ENCODE measurements at regions not wholly inside any gene's neighbourhood (a gene's known extent, or its start where the extent isn't known, plus 50 kb on each side); places are given as distances from the start of the nearest gene placed in this dataset.

GRCh38 chr18:33898427-33898826 is 320.4 kb downstream of the ASXL3 start:
- DNase-seq (ENCODE audit: missing footprints) (no peak), ATAC-seq (no peak)
- intact Hi-C loops (cut with DNase I) = no loop called here

GRCh38 chr18:33878213-33878612 is 300.2 kb downstream of the ASXL3 start:
- DNase-seq (ENCODE audit: missing footprints) (no peak), ATAC-seq (no peak)
- intact Hi-C loops (cut with DNase I) = no loop called here

GRCh38 chr18:33875029-33875565 is 297.1 kb downstream of the ASXL3 start:
- intact Hi-C loops (cut with DNase I) = no loop called here
- no peak for ATAC-seq

GRCh38 chr18:33873112-33873511 is 295.1 kb downstream of the ASXL3 start:
- intact Hi-C loops (cut with DNase I) = no loop called here
- no peak for ATAC-seq
- no peak for DNase-seq (ENCODE audit: missing footprints)

More at GRCh38 chr18:33875029-33875565, 297.1 kb downstream of the ASXL3 start:
- no peak for DNase-seq (ENCODE audit: missing footprints)

- DNase-seq (ENCODE audit: missing footprints) (no peak), ATAC-seq (no peak)
- intact Hi-C loops (cut with DNase I) = no loop called here
Measured at GRCh38 chr18:33871363-33872025, 293.5 kb downstream of the ASXL3 start.

GRCh38 chr18:33870059-33870458 is 292.0 kb downstream of the ASXL3 start:
- no peak for ATAC-seq
- no peak for DNase-seq (ENCODE audit: missing footprints)
- intact Hi-C loops (cut with DNase I) = no loop called here

- no peak for DNase-seq (ENCODE audit: missing footprints)
- ATAC-seq = no peak
- intact Hi-C loops (cut with DNase I) = no loop called here
Measured at GRCh38 chr18:33866386-33866785, 288.4 kb downstream of the ASXL3 start.

GRCh38 chr18:33863912-33864311 is 285.9 kb downstream of the ASXL3 start:
- intact Hi-C loops (cut with DNase I) = no loop called here

GRCh38 chr18:33854827-33855139 is 276.8 kb downstream of the ASXL3 start:
- intact Hi-C loops (cut with DNase I) = no loop called here
- no peak for ATAC-seq
- no peak for DNase-seq (ENCODE audit: missing footprints)

More at GRCh38 chr18:33863912-33864311, 285.9 kb downstream of the ASXL3 start:
- ATAC-seq = no peak
- no peak for DNase-seq (ENCODE audit: missing footprints)

GRCh38 chr18:33854086-33854826 is 276.2 kb downstream of the ASXL3 start:
- DNase-seq (ENCODE audit: missing footprints) = no peak
- ATAC-seq = no peak

GRCh38 chr18:33853187-33853586 is 275.2 kb downstream of the ASXL3 start:
- intact Hi-C loops (cut with DNase I) = no loop called here
- ATAC-seq = no peak
- no peak for DNase-seq (ENCODE audit: missing footprints)

More at GRCh38 chr18:33854086-33854826, 276.2 kb downstream of the ASXL3 start:
- intact Hi-C loops (cut with DNase I) = no loop called here

GRCh38 chr18:33851546-33852078 is 273.6 kb downstream of the ASXL3 start:
- intact Hi-C loops (cut with DNase I) = no loop called here

GRCh38 chr18:33849731-33850130 is 271.7 kb downstream of the ASXL3 start:
- no peak for ATAC-seq
- no peak for DNase-seq (ENCODE audit: missing footprints)
- intact Hi-C loops (cut with DNase I) = no loop called here

More at GRCh38 chr18:33851546-33852078, 273.6 kb downstream of the ASXL3 start:
- ATAC-seq = no peak
- no peak for DNase-seq (ENCODE audit: missing footprints)

- intact Hi-C loops (cut with DNase I) = no loop called here
- DNase-seq (ENCODE audit: missing footprints) (no peak), ATAC-seq (no peak)
Measured at GRCh38 chr18:33844232-33844631, 266.2 kb downstream of the ASXL3 start.

GRCh38 chr18:33841221-33841967 is 263.4 kb downstream of the ASXL3 start:
- ATAC-seq (no peak), DNase-seq (ENCODE audit: missing footprints) (no peak)
- intact Hi-C loops (cut with DNase I) = no loop called here

GRCh38 chr18:33840212-33840593 is 262.2 kb downstream of the ASXL3 start:
- no peak for DNase-seq (ENCODE audit: missing footprints)
- no peak for ATAC-seq
- intact Hi-C loops (cut with DNase I) = no loop called here

GRCh38 chr18:33839452-33840211 is 261.6 kb downstream of the ASXL3 start:
- intact Hi-C loops (cut with DNase I) = loop anchor here (10.0 kb wide), 1 partner anchor 485 kb away; no protein-coding TSS in a partner anchor
- ATAC-seq (no peak), DNase-seq (ENCODE audit: missing footprints) (no peak)

- no peak for ATAC-seq
- DNase-seq (ENCODE audit: missing footprints) = no peak
- intact Hi-C loops (cut with DNase I) = loop anchor here (10.0 kb wide), 1 partner anchor 487 kb away; no protein-coding TSS in a partner anchor
Measured at GRCh38 chr18:33838054-33838453, 260.0 kb downstream of the ASXL3 start.

Data from Right ventricle myocardium inferior (tissue), 1 donor.